GM19467 (cell line): ENCODE measurements at regions not wholly inside any gene's neighbourhood (a gene's known extent, or its start where the extent isn't known, plus 50 kb on each side); places are given as distances from the start of the nearest gene placed in this dataset.

Experiments
- ATAC-seq: cut with Tn5 transposase; IDR thresholded peaks from one replicate; pipeline ENCODE4 v1.9.1; 2021; ENCODE audit warnings: mild to moderate bottlenecking, moderate library complexity; ENCODE audit not compliant: unreplicated experiment

GRCh38 chr6:113172531-113172966 lies 684.6 kb upstream of the MARCKS start:
- no peak for ATAC-seq

GRCh38 chr6:113178349-113178748 lies 678.8 kb upstream of the MARCKS start:
- no peak for ATAC-seq

GRCh38 chr6:113181164-113181563 lies 676.0 kb upstream of the MARCKS start:
- no peak for ATAC-seq

- no peak for ATAC-seq
Observed at GRCh38 chr6:113182370-113183141, 674.6 kb upstream of the MARCKS start.

GRCh38 chr6:113184291-113184690 lies 672.9 kb upstream of the MARCKS start:
- ATAC-seq, result no peak

- no peak for ATAC-seq
Observed at GRCh38 chr6:113184736-113185135, 672.4 kb upstream of the MARCKS start.

- no peak for ATAC-seq
Observed at GRCh38 chr6:113185299-113185698, 671.8 kb upstream of the MARCKS start.

GRCh38 chr6:113187661-113188060 lies 669.5 kb upstream of the MARCKS start:
- ATAC-seq, result no peak

GRCh38 chr6:113188962-113189361 lies 668.2 kb upstream of the MARCKS start:
- ATAC-seq, result no peak

GRCh38 chr6:113190170-113190569 lies 667.0 kb upstream of the MARCKS start:
- no peak for ATAC-seq

GRCh38 chr6:113194090-113194489 lies 663.1 kb upstream of the MARCKS start:
- no peak for ATAC-seq

GRCh38 chr6:113202852-113203714 lies 654.1 kb upstream of the MARCKS start:
- ATAC-seq, result no peak

GRCh38 chr6:113203715-113204110 lies 653.4 kb upstream of the MARCKS start:
- no peak for ATAC-seq

- no peak for ATAC-seq
Observed at GRCh38 chr6:113205553-113205952, 651.6 kb upstream of the MARCKS start.

GRCh38 chr6:113208726-113209125 lies 648.4 kb upstream of the MARCKS start:
- no peak for ATAC-seq

GRCh38 chr6:113209315-113209714 lies 647.8 kb upstream of the MARCKS start:
- no peak for ATAC-seq

GRCh38 chr6:113211170-113211569 lies 646.0 kb upstream of the MARCKS start:
- no peak for ATAC-seq

GRCh38 chr6:113219783-113220182 lies 637.4 kb upstream of the MARCKS start:
- no peak for ATAC-seq

GRCh38 chr6:113220832-113221231 lies 636.3 kb upstream of the MARCKS start:
- no peak for ATAC-seq

- no peak for ATAC-seq
Observed at GRCh38 chr6:113221850-113222249, 635.3 kb upstream of the MARCKS start.

GRCh38 chr6:113246186-113246585 lies 611.0 kb upstream of the MARCKS start:
- ATAC-seq, result no peak

- ATAC-seq, result no peak
Observed at GRCh38 chr6:113248532-113248931, 608.6 kb upstream of the MARCKS start.
